ENCODE measurements at regions not wholly inside any gene's neighbourhood (a gene's known extent, or its start where the extent isn't known, plus 50 kb on each side); places are given as distances from the start of the nearest gene placed in this dataset.

DNA sequence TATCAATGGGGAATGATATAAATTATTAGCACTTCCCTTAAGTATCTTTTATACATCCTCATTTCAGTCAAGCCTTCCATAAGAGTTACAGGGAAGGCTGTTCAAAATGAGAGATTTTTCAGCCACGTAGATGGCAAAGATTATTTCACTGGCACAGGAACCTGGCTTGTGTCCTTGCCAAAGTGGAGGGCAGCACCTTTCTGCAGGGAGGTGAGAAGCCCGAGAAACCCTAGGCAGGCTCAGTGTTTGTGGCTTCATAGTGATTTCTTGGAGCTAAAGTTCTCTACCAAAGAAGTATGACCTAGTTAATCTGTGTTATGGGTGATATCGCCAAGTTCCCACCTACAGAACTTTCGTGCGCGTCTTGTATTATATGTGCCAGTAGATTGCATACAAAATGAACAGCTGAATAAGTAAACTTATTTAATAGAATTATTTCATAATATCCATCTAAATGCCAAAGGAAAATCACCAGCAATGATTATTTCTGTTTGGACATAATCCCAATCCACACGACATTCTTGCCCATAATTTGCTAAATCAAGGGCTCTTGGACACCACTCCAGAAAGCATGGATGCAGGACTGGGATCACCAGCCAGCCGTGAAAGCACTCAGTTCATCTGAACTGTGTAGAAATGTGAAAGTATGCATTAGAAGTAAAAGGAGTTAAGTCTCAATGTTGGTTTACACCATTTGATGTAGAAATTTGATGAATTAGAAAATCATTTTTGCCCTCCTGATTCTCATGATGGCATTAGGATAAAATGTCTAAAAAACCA lies 150.4 kb upstream of the RNF32 start (continued):
- TF ChIP-seq STAT6 (CRISPR knock-in tag; IDR thresholded peaks at IDR 0.05; ENCODE audit: borderline replicate concordance) (no peak), U2AF1 (optimal IDR thresholded peaks at IDR 0.05; ENCODE audit: low read depth, low read length) (no peak), ZNF296 (CRISPR knock-in tag; conservative IDR thresholded peaks at IDR 0.05) (no peak), EHMT2 (IDR thresholded peaks at IDR 0.05; ENCODE audit: borderline replicate concordance, low read depth, low read length) (no peak), ZMYM3 (CRISPR knock-in tag; IDR thresholded peaks at IDR 0.05) (no peak)
- TF ChIP-seq, protein P1, sequence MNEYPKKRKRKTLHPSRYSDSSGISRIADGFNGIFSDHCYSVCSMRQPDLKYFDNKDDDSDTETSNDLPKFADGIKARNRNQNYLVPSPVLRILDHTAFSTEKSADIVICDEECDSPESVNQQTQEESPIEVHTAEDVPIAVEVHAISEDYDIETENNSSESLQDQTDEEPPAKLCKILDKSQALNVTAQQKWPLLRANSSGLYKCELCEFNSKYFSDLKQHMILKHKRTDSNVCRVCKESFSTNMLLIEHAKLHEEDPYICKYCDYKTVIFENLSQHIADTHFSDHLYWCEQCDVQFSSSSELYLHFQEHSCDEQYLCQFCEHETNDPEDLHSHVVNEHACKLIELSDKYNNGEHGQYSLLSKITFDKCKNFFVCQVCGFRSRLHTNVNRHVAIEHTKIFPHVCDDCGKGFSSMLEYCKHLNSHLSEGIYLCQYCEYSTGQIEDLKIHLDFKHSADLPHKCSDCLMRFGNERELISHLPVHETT (CRISPR knock-in tag; conservative IDR thresholded peaks at IDR 0.05) = no peak

DNA sequence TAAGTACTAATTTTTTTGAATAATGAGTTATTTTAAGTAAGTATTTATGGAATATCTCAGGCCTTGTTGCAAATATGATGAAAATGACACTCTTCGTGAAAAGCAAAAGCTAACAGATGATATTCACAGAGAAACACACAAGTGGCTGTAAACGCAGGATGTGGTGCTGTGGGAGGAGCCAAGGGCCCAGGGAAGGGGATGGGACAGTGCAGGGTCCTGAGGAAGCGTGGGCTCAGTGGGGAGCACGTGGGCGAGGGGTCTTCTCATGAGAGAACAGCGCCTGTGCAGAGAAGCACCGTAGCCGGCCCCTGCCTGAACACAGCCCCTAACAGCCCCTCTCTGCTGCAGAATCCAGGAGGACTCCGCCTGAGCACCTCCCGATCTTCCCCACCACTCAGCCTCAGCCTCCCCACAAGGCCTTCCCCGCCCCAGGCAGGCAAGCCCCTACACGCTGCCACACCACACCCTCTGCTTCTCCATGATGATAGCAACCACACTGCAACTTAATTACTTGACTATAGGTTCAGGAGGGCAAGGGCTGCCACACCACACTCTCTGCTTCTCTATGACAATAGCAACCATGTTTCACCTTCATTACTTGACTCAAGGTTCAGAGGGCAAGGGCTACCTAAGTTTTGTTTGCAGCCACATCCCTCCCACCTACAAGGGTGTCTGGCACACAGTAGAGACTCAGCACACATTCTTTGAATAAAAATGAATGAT lies 152.6 kb upstream of the RNF32 start:
- WGBS (ENCODE audit: low lambda C conversion rate) = 78% methylated on average over 11 of the region's 12 CpGs
- Histone ChIP-seq H3K4me3 (replicated peaks in 1 of 3; ENCODE audit: insufficient read depth in 1 of 3, low read depth in 2 of 3, low read length in 3 of 3) (no peak overlapping the region), H3K4me1 (ENCODE audit: insufficient read depth, low read length) (peaks cover 11% of the 10 kb centered on the region), H3K9me3 (ENCODE audit: low read length) (no peaks in the 10 kb centered on the region), H3K79me2 (ENCODE audit: insufficient read depth, low read length) (no peaks in the 10 kb centered on the region), H3K36me3 (replicated peaks in 1 of 2; ENCODE audit: control insufficient read depth in 1 of 2, insufficient read depth in 2 of 2, low read length in 2 of 2) (no peaks in the 10 kb centered on the region), H4K20me1 (ENCODE audit: insufficient read depth, low read length) (no peaks in the 10 kb centered on the region), H3K27me3 (ENCODE audit: control insufficient read depth in 1 of 2, insufficient read depth in 2 of 2, low read length in 2 of 2) (no peaks in the 10 kb centered on the region), H3K9ac (ENCODE audit: insufficient read depth, low read depth, low read length) (no peak overlapping the region), H3K27ac (ENCODE audit: extremely low read length, insufficient read depth, low read length) (no peak overlapping the region), H2AFZ (ENCODE audit: low read length) (no peak overlapping the region), H3K4me2 (ENCODE audit: low read depth, low read length) (peak overlapping the region; percentile 10; the same call in 1 of the 2 replicates)
- no TSS peak for BruUV-seq (replicated peaks)
- ATAC-seq (peak; percentile 56), FAIRE-seq (peak; percentile 57), DNase-seq (ENCODE audit: low spot score) (peak; percentile 30)
- in situ Hi-C loops (cut with HindIII; ENCODE audit: extremely low pct_ligation_motif_present, low pct_unique_long_range_greater_than_20kb) (no loop called here), intact Hi-C loops (cut with micrococcal nuclease; ENCODE audit: unreplicated experiment) (no loop called here)
- ChIA-PET CTCF (ENCODE audit: low intra/inter-chr PET ratio, low total read pairs) (no interaction called here), POLR2A (no interaction called here)
- TF ChIP-seq NR2F6 (IDR thresholded peaks at IDR 0.05) (0 out of 2 replicates have a peak, but pooled peaks have one; percentile 26), NR2F6 (CRISPR knock-in tag; IDR thresholded peaks at IDR 0.05) (no peak), ZNF614 (CRISPR knock-in tag; IDR thresholded peaks at IDR 0.05; ENCODE audit: borderline replicate concordance) (no peak), SOX13 (IDR thresholded peaks at IDR 0.05) (no peak), SOX13 (CRISPR knock-in tag; conservative IDR thresholded peaks at IDR 0.05 in 1 of 2, IDR thresholded peaks at IDR 0.05 in 1 of 2) (peak in 1 of 2 experiments; percentile 33; a peak in 1 of 4 replicates), ZNF703 (CRISPR knock-in tag; IDR thresholded peaks at IDR 0.05; ENCODE audit: borderline replicate concordance) (no peak), SMAD1 (CRISPR knock-in tag; IDR thresholded peaks at IDR 0.05; ENCODE audit: borderline replicate concordance, low read depth) (no peak)

Data from HepG2 (cell line).